GM19025 (cell line): ENCODE measurements at regions not wholly inside any gene's neighbourhood (a gene's known extent, or its start where the extent isn't known, plus 50 kb on each side); places are given as distances from the start of the nearest gene placed in this dataset.

Source experiments
- ATAC-seq: cut with Tn5 transposase; IDR thresholded peaks from one replicate; pipeline ENCODE4 v1.9.1; 2021; ENCODE audit warnings: mild to moderate bottlenecking, low read depth, moderate library complexity; ENCODE audit not compliant: unreplicated experiment

- no peak for ATAC-seq
Observed at GRCh38 chr6:91464718-91465117, 877.8 kb upstream of the MAP3K7 start.

GRCh38 chr6:91464201-91464600, 877.3 kb upstream of the MAP3K7 start:
- no peak for ATAC-seq

DNA sequence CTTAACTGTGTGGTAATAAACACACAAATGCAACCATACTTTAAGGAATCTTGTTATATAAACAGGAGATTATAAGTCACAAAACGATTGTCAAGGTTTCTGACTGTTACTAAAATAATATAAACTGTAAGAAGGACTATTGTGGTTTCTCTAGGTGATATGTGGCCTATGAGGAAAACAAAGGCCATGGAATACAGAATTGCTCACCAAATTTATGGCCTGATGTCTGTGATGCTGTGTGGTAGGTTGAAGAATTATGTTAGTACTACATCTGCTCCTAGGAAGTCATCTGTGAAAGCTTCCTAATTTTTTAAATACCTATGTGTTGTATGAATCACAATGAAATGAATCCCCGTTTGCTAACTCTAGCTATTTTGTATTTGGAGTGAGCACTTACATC, 875.4 kb upstream of the MAP3K7 start:
- ATAC-seq = no peak

DNA sequence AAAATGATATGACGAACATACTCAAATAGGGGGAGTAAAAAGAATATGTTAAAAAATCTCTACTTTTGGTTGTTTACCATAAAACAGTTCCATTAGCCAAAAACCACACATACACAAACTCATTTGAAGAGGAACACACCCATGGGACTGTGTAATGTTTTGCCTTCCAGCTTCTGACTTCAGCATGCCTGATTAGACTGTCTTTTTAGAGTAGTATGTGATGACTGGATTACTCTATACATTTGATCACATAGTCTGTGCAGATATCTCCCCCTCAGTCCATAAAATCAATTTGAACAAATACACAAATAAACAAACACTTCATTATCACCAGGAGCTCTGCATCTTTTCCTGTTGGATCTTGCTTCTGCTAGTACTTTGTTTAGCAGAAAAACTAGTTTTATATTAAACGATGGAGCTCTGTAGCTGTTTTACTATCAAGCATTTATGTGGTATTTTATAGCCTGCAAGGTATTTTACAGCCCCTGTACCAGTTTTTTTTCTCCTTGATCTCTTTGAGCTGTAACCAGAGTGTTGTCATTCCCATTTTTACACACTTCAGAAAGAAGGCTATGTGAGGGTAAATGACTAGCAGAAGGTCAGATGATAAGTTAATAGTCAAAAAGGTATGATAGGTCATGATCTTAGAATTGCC, 866.5 kb upstream of the MAP3K7 start:
- no peak for ATAC-seq

GRCh38 chr6:91449539-91449938, 862.7 kb upstream of the MAP3K7 start:
- ATAC-seq = no peak

DNA sequence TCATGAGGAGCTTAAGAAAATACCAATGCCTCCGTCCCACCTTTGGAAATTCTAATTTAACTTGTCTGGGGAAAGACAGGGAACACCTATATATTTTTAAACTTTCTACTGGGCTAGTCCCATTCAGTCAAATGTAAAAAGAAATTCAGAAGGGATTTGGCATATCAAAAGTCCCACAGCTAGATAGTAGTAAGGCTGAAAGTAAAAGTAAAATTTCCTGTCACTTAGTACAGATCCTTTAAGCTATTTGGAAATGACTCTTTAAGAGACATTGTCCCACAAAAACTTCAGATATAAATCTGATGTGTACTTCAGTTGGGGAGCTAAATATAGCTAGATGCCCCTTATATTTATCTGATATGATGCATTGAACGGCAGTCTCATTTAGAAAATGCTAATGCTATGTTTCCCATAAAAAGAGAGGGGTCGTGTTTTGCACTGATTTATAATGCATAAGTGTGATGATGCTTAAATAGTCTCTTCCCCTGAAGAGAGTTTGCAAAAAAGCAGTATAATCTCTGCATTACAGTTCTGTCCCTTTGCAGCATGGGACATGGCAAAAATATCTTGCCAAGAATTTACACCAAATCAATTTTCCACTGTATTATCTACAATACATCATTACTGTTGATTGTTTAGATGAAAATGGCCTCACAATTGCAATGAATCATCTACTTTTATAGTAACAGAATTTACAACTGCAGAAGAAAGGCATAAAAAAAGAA, 860.8 kb upstream of the MAP3K7 start:
- ATAC-seq = no peak

DNA sequence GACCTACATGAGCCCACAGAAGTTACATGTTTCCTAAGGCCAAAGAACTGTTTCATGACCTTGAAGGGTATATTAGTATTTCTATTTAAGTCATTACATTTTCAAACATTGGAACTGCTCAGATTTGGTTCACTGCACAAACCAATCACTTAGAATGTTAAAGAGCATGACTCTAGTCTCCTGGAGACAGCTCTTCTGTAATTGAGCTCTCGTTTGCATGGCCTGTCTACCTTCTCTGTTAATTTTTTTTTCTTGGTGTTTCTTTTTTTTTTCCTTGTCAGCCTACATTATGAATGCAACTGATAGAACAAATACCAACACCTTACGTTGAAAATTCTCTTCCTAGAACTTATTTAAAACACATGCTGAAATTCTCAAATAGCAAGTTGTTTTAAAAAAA, 860.2 kb upstream of the MAP3K7 start:
- no peak for ATAC-seq

DNA sequence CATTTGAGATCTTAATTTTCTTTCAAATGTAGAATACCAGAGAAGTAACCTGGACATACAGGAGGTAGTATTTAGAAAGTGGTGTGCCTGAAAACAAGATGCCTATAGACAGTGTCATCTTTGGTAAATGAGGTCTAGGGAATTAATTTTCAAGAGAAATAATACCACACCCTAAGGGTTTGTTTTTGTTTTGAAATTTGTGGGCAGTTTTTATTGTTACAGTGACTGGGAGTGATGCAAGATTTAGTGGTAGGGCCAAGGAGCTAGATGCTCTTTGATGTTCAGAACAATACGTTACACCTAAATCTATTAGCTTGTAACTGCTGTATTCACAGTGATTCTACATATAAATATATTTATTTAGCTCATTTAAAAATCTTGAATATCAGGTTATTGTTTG, 856.5 kb upstream of the MAP3K7 start:
- ATAC-seq = no peak

DNA sequence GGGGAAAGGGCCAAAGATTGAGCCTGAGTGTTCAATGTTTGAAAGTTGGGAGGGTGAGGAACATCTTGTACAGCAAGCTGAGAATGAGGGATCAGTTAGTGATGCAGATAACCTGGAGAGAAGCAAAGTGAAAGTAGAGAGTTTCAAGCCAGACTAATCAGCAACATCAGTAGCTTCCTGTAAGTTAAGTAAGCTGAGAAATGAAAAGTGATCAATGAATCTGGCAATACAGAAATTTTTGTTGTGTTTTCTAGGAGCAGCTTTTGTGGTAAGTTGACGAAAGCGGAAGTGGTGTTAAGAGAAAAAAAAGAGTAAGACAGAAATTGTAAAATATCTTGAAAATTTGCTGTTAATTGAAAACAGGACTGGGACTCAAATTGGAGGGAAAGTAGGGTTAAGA, 855.5 kb upstream of the MAP3K7 start:
- ATAC-seq = no peak

DNA sequence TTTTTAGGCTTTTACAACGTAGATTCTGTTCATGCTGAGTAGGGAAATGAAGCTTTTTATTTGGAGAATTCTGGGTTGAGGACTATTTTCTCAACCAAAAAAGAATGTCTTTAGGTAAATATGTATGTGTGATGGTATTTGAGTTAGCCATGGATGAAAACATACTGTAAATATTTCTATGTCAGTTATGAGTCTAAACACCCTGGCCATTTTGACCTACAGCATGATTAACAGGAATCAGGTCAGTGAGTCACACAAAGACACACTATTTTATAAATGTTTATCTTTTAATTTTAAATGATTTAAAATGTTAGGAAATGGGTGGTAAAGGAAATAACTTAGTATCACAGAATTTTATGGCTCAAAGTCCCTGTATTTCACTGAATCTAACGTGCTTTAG, 851.7 kb upstream of the MAP3K7 start:
- no peak for ATAC-seq

- ATAC-seq = no peak
Observed at GRCh38 chr6:91437315-91437729, 850.5 kb upstream of the MAP3K7 start.

- ATAC-seq = no peak
Observed at GRCh38 chr6:91436448-91436847, 849.6 kb upstream of the MAP3K7 start.

DNA sequence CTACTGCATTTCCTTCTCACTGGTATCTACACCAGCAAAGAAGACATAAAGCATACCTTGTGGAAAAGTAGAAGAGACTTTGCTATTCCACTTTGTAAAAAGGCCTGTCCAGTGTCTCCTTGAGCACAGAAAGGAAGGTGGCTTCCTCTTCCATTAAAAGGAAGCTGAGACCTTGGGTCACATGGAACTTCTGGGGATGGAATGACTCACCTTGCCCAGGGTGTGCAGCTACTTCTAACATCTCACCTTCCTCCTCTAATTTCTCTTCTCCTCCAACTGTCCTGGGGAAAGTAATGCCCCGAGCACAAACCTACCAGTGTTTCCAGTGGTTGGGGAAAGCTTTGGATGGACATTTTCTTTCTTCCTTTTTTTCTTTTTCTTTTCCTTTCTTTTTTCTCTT, 848.8 kb upstream of the MAP3K7 start:
- ATAC-seq = no peak

DNA sequence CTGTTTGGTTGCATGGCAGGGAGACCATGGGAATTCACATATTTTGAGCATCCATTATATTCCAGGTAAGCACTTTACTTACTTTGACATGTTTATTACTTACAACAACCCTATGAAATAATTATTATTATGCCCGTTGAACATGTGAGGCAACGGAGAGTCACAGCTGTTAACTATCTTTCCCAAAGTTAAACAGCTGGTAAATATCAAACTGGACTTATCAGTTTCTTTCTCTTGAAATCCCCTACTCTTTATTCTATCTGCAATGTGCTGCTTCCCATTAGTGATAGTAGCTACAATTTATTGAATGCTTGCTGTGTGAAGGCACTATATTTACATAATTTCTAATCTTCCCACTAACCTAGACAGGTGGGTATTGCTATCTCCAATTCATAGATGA, 847.7 kb upstream of the MAP3K7 start:
- ATAC-seq = no peak

- no peak for ATAC-seq
Observed at GRCh38 chr6:91433660-91434534, 847.0 kb upstream of the MAP3K7 start.

GRCh38 chr6:91428953-91429560, 842.2 kb upstream of the MAP3K7 start:
- no peak for ATAC-seq

GRCh38 chr6:91428296-91428695, 841.4 kb upstream of the MAP3K7 start:
- ATAC-seq = no peak

DNA sequence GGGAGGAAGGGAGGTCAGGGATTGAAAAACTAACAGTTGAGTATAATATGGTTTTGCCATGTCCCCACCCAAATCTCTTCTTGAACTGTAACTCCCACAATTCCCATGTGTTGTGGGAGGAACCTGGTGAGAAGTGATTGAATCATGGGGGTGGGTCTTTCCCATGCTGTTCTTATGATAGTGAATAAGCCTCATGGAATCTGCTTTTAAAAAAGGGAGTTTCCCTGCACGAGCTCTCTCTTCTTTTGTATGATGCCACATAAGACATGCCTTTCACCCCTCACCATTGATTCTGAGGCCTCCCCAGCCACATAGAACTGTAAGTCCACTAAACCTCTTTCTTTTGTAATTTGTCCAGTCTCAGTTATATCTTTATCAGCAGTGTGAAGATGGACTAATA, 833.4 kb upstream of the MAP3K7 start:
- ATAC-seq = no peak

DNA sequence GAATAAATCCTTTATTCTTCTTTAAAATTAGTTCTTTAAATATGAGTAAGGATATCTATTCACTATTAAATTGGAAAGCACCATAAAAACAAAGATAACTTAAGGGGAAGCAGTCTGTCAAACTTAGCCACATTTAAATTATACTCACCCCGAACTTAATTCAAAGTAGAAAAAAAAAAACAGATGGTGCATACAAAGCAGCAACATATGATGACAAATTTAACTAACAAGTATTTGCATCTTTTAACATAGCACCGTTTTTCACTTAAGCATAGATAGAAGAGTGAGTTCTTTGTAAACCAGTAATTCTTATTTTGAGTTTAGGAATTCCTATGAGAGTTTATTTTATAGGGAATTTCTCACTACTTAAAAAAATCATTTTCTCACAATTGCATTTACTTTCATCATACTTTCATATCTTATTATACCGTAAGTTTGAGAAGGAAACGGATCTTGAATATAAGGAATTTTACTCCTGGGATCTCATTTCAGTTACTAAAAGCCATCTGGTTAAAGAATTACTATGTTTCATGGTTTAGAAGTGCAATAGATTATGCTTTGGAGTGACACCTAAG, 828.2 kb upstream of the MAP3K7 start:
- no peak for ATAC-seq

- ATAC-seq = no peak
Observed at GRCh38 chr6:91412532-91412931, 825.7 kb upstream of the MAP3K7 start.

GRCh38 chr6:91407706-91408105, 820.8 kb upstream of the MAP3K7 start:
- ATAC-seq = no peak
